ENCODE measurements at regions not wholly inside any gene's neighbourhood (a gene's known extent, or its start where the extent isn't known, plus 50 kb on each side); places are given as distances from the start of the nearest gene placed in this dataset.

- 13 to 34% (median 19%) methylated on average over 2 of the region's 2 CpGs for WGBS, 5 donors
- Histone ChIP-seq H3K4me3 (no peak overlapping the region), H3K9me3 (peaks cover 0 to 3% (median 0%) of the 10 kb centered on the region in 4 donors), H3K4me1 (no peaks in the 10 kb centered on the region), H3K27ac (no peak overlapping the region), H3K27me3 (no peaks in the 10 kb centered on the region), H3K36me3 (no peaks in the 10 kb centered on the region)
- no peak for DNase-seq
- intact Hi-C loops (cut with DNase I; ENCODE audit: low total_unique reads), result no loop called here
- TF ChIP-seq, protein P1, sequence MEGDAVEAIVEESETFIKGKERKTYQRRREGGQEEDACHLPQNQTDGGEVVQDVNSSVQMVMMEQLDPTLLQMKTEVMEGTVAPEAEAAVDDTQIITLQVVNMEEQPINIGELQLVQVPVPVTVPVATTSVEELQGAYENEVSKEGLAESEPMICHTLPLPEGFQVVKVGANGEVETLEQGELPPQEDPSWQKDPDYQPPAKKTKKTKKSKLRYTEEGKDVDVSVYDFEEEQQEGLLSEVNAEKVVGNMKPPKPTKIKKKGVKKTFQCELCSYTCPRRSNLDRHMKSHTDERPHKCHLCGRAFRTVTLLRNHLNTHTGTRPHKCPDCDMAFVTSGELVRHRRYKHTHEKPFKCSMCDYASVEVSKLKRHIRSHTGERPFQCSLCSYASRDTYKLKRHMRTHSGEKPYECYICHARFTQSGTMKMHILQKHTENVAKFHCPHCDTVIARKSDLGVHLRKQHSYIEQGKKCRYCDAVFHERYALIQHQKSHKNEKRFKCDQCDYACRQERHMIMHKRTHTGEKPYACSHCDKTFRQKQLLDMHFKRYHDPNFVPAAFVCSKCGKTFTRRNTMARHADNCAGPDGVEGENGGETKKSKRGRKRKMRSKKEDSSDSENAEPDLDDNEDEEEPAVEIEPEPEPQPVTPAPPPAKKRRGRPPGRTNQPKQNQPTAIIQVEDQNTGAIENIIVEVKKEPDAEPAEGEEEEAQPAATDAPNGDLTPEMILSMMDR (IDR thresholded peaks at IDR 0.05), result no peak
- no peak for TF ChIP-seq POLR2AphosphoS5 (IDR thresholded peaks at IDR 0.05)
- TF ChIP-seq EP300 (IDR thresholded peaks at IDR 0.05), result no peak
- TF ChIP-seq POLR2A (IDR thresholded peaks at IDR 0.05), result no peak
These were observed 222.8 kb downstream of the FAM170A start for GRCh38 chr5:119852140-119852539.

- H3K27ac ChIP-seq, result no peak overlapping the region
- no peaks in the 10 kb centered on the region for H3K36me3 ChIP-seq
- no peak for DNase-seq
- H3K27me3 ChIP-seq, result no peaks in the 10 kb centered on the region
- intact Hi-C loops (cut with DNase I; ENCODE audit: low total_unique reads), result no loop called here
- H3K4me3 ChIP-seq, result no peak overlapping the region
- TF ChIP-seq, protein P1 (IDR thresholded peaks at IDR 0.05), result no peak
- TF ChIP-seq POLR2A (IDR thresholded peaks at IDR 0.05) (no peak), POLR2AphosphoS5 (IDR thresholded peaks at IDR 0.05) (no peak), EP300 (IDR thresholded peaks at IDR 0.05) (no peak)
- H3K9me3 ChIP-seq, result no peaks in the 10 kb centered on the region
- no peaks in the 10 kb centered on the region for H3K4me1 ChIP-seq
These were observed 231.1 kb downstream of the FAM170A start for GRCh38 chr5:119860463-119860862.

GRCh38 chr5:119862619-119863018 lies 233.3 kb downstream of the FAM170A start:
- Histone ChIP-seq H3K4me3 (no peak overlapping the region), H3K9me3 (no peaks in the 10 kb centered on the region), H3K4me1 (no peaks in the 10 kb centered on the region), H3K27ac (no peak overlapping the region), H3K36me3 (no peaks in the 10 kb centered on the region), H3K27me3 (no peaks in the 10 kb centered on the region)
- DNase-seq, result no peak
- WGBS, 5 donors, result 71 to 82% (median 78%) methylated on average over 4 of the region's 4 CpGs
- TF ChIP-seq EP300 (IDR thresholded peaks at IDR 0.05) (no peak), POLR2A (IDR thresholded peaks at IDR 0.05) (no peak), POLR2AphosphoS5 (IDR thresholded peaks at IDR 0.05) (no peak)
- TF ChIP-seq, protein P1 (IDR thresholded peaks at IDR 0.05), result no peak
- intact Hi-C loops (cut with DNase I; ENCODE audit: low total_unique reads), result no loop called here

- Histone ChIP-seq H3K27me3 (no peaks in the 10 kb centered on the region), H3K27ac (no peak overlapping the region), H3K9me3 (no peaks in the 10 kb centered on the region), H3K36me3 (no peaks in the 10 kb centered on the region), H3K4me3 (no peak overlapping the region), H3K4me1 (no peaks in the 10 kb centered on the region)
- intact Hi-C loops (cut with DNase I; ENCODE audit: low total_unique reads), result no loop called here
- TF ChIP-seq POLR2AphosphoS5 (IDR thresholded peaks at IDR 0.05) (no peak), EP300 (IDR thresholded peaks at IDR 0.05) (no peak), POLR2A (IDR thresholded peaks at IDR 0.05) (no peak)
- TF ChIP-seq, protein P1 (IDR thresholded peaks at IDR 0.05), result no peak
- no peak for DNase-seq
These were observed 234.9 kb downstream of the FAM170A start for GRCh38 chr5:119864286-119864685.
